ENCODE measurements at regions not wholly inside any gene's neighbourhood (a gene's known extent, or its start where the extent isn't known, plus 50 kb on each side); places are given as distances from the start of the nearest gene placed in this dataset.

- TF ChIP-seq SNAI2 (CRISPR knock-in tag; IDR thresholded peaks at IDR 0.05) (no peak), TSHZ2 (CRISPR knock-in tag; IDR thresholded peaks at IDR 0.05) (no peak), TOX (CRISPR knock-in tag; IDR thresholded peaks at IDR 0.05; ENCODE audit: borderline replicate concordance) (no peak), ZC3H10 (CRISPR knock-in tag; IDR thresholded peaks at IDR 0.05) (no peak), CSDC2 (CRISPR knock-in tag; IDR thresholded peaks at IDR 0.05) (no peak), OSR1 (CRISPR knock-in tag; IDR thresholded peaks at IDR 0.05) (no peak), ZNF70 (CRISPR knock-in tag; IDR thresholded peaks at IDR 0.05) (no peak), ISL1 (CRISPR knock-in tag; IDR thresholded peaks at IDR 0.05) (no peak), ZNF8 (CRISPR knock-in tag; IDR thresholded peaks at IDR 0.05) (no peak), GLIS3 (CRISPR knock-in tag; IDR thresholded peaks at IDR 0.05) (no peak), CSRNP3 (CRISPR knock-in tag; IDR thresholded peaks at IDR 0.05) (no peak), ZFP30 (CRISPR knock-in tag; IDR thresholded peaks at IDR 0.05) (no peak), CREB5 (CRISPR knock-in tag; IDR thresholded peaks at IDR 0.05; ENCODE audit: low read depth) (no peak), ESRRG (CRISPR knock-in tag; IDR thresholded peaks at IDR 0.05) (no peak)
- ATAC-seq, result no peak
Observed at GRCh38 chr1:185377831-185378230, 60.8 kb upstream of the IVNS1ABP start.

GRCh38 chr1:185376840-185377635 lies 60.0 kb upstream of the IVNS1ABP start:
- no peak for ATAC-seq
- TF ChIP-seq PATZ1 (CRISPR knock-in tag; IDR thresholded peaks at IDR 0.05; ENCODE audit: borderline replicate concordance), result no peak

- no peak for ATAC-seq
Observed at GRCh38 chr1:185376288-185376687, 59.2 kb upstream of the IVNS1ABP start.

More at GRCh38 chr1:185376288-185376687, 59.2 kb upstream of the IVNS1ABP start:
- TF ChIP-seq OSR1 (CRISPR knock-in tag; IDR thresholded peaks at IDR 0.05) (no peak), TCF4 (CRISPR knock-in tag; IDR thresholded peaks at IDR 0.05; ENCODE audit: borderline replicate concordance) (no peak), ESRRG (CRISPR knock-in tag; IDR thresholded peaks at IDR 0.05) (no peak), CSRNP3 (CRISPR knock-in tag; IDR thresholded peaks at IDR 0.05) (no peak), TOX (CRISPR knock-in tag; IDR thresholded peaks at IDR 0.05; ENCODE audit: borderline replicate concordance) (no peak), CSDC2 (CRISPR knock-in tag; IDR thresholded peaks at IDR 0.05) (no peak), PPARA (CRISPR knock-in tag; IDR thresholded peaks at IDR 0.05; ENCODE audit: borderline replicate concordance) (no peak), ISL1 (CRISPR knock-in tag; IDR thresholded peaks at IDR 0.05) (no peak), ZNF565 (CRISPR knock-in tag; conservative IDR thresholded peaks at IDR 0.05; ENCODE audit: low read depth) (no peak), CREB5 (CRISPR knock-in tag; IDR thresholded peaks at IDR 0.05; ENCODE audit: low read depth) (no peak), PATZ1 (CRISPR knock-in tag; IDR thresholded peaks at IDR 0.05; ENCODE audit: borderline replicate concordance) (no peak), RARB (CRISPR knock-in tag; IDR thresholded peaks at IDR 0.05) (no peak), ZFP30 (CRISPR knock-in tag; IDR thresholded peaks at IDR 0.05) (no peak), GLIS3 (CRISPR knock-in tag; IDR thresholded peaks at IDR 0.05) (no peak), BACH2 (CRISPR knock-in tag; IDR thresholded peaks at IDR 0.05; ENCODE audit: borderline replicate concordance) (no peak), ZNF70 (CRISPR knock-in tag; IDR thresholded peaks at IDR 0.05) (no peak), ARNTL (CRISPR knock-in tag; IDR thresholded peaks at IDR 0.05; ENCODE audit: borderline replicate concordance, low read depth) (no peak), ZC3H10 (CRISPR knock-in tag; IDR thresholded peaks at IDR 0.05) (no peak), POU6F1 (CRISPR knock-in tag; IDR thresholded peaks at IDR 0.05; ENCODE audit: borderline replicate concordance, low read depth) (no peak), ZNF8 (CRISPR knock-in tag; IDR thresholded peaks at IDR 0.05) (no peak)

All from SK-N-SH treated with all-trans-retinoic acid at 6 μM for 48 hours (cell line).